GM21447 (cell line): ENCODE measurements at regions not wholly inside any gene's neighbourhood (a gene's known extent, or its start where the extent isn't known, plus 50 kb on each side); places are given as distances from the start of the nearest gene placed in this dataset.
"Not testable (repeated sequence)": the region's sequence is repeated elsewhere in the genome, so short reads cannot be mapped to it uniquely, and the experiment has no call there.

Experiments
- ATAC-seq: cut with Tn5 transposase; IDR thresholded peaks from one replicate; pipeline ENCODE4 v1.9.1; 2021; ENCODE audit not compliant: unreplicated experiment

DNA sequence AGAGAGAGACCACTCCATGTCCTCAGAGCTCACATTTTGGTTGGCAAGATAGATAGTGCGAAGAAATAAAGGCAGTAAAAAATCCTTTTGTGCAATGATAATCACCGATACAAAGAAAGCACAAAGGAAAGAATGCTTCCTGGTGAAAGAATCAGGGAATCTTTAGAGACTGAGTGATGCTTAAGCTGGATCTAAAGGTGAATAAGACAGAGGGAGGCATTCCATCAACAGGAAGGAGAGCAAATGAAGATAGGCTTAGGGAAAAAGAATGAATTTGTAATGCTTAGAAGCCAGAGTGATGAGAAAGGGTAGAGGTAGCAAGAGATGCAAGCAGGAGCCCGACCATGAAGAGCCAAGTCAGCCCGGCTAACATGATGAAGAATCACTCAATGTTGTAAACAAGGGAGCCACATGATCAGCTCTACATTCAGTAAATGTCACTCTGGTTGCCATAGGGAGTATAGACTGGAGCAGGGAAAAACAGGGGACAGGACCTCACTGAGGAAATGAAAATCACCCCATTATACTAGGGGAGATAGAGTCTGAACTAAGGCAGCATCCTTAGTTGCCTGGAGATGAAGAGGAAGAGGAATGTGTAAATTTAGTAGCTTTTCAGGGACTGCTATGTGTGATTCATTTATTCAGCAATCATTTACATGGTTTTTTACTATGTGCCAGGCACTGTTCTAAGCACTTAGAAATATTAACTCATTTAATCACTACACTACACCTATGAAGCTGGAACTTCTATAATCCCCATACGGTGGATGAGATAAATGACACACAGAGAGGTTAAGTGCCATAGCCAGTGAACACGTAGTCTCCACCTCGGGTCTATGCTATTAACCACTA, 402.6 kb upstream of the NFIA start:
- ATAC-seq: no peak

DNA sequence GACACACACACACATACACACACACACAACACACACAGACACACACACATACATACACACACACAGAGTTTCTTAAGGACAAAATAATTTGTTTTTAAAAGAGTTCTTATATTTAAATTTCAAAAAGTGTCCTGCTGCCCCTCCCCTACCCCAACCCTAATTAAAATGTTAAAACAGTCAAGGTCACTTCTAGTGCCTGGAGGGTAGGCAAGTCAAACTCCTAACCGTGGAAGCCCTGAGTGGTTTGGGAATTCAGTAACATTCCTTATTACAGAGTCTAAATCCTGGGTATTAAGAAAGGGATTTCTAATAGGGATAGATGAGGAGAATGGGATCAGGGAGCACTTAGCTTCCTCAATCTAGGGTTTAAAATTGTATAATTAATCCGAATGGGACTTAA, 403.6 kb upstream of the NFIA start:
- ATAC-seq: no peak

DNA sequence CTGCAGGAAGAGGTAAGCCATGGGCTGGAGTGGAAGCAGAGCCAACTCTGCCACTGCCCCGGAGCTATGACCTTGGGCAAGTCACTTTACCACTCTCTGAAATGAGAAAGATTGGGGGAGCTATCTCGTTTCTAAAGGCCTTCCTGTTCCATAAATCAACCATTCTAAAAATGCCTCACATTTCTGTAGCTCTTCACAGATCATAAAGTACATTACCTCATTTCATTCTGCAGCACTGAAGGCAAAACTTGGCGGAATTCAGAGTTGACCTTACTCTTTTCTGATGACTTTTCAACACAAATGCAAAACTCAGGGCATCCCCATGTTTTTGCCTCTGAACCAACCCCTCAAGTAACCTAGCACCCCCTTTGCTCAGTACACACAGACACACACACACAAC, 404.0 kb upstream of the NFIA start:
- no peak for ATAC-seq

DNA sequence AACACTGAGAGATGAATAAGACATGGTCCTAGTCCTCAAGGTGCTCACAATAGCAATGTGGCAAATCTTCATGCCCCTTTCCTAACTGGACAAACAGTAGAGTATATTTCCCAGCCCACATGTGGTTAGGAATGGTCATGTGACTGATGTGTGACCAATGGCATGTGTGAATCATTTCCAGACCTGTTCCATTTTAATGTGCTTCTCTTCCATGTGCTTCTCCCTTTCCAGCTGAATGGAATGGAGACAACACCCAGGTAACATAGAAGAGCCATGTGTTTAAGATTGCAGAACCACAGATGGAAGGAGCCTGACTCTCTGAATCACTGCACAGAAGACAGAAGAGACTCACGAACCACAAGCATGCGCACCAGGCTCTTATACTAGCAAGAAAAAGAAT, 409.9 kb upstream of the NFIA start:
- no peak for ATAC-seq

DNA sequence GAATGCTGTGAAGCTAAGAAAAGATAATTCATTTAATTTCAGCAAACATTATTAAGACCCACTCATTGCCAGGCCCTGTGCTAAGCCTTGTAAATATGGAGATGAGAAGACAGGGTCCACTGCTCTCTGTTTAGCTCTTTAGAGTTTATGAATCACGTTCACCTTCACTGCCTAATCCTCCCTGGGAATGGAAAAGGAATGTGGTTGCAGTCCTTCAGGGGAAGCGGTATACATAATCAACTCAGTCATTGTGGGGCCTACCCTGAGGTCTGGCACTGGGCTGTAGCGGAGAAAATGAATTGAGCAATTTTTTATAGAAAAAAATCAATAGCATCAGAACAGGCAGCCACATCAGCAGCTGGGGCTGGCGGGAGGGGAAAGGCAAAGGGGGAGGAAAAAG, 412.1 kb upstream of the NFIA start:
- no peak for ATAC-seq

DNA sequence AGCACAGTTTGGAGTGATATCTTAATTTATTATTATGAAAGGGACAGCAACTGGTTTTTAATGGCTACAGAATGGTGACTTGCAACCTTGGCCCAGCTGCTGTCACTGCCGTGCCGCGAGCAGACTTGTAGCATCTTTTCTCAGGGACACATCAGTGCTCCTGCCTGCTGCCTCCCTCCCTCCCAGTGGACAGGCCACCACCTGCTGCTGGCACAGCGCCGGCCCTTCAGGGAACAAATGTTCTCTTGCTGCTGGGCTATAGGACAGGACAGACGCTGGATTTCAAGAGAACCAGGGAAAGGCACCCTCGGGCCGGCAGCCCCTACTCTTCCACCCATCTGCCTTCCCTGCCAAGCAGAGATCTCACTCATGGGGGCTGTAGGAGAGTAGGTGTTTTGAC, 413.8 kb upstream of the NFIA start:
- ATAC-seq: no peak

DNA sequence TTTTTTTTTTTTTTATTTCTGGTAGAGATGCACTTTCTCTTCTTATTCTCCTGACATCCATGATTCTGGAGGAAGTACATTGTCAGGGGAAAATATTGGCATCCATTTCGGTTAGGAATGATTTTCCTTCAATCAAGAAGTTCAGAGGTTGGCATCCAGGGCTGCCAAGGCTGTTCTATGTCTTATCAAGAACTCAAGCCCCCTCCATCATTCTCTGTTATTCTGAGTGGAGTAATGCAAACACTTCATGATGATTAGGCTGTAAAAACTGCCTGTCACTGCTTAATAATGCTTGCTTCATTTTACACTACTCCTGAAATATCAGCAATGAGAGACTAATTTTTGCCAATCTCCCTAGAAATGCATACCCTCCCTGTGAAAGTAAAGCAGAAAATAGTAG, 417.1 kb upstream of the NFIA start:
- no peak for ATAC-seq

DNA sequence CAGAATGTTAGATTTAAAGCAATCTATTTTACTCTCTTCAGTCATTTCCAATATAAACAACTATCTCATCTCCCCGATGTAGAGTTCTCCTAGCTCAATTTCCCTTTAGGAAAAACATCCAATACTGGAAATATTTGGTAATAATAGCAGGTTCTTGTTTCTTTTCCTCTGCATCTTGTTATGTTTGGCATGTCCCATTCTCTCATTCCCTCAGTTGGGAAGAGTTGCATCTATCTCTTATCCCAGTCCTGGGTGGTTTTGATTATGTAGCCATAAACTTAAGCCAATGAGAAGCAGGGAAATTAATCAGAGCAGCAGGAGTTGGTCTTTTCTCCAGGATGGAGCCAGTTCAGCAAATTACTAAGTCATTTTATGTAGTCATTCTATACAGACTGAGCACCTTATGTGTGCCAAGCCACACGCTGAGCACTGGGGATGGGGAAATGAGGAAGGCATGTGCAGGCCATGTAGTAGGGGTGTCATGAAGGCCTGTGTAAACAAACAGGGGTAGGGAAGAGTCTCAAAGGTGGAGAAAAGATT, 418.2 kb upstream of the NFIA start:
- no peak for ATAC-seq

DNA sequence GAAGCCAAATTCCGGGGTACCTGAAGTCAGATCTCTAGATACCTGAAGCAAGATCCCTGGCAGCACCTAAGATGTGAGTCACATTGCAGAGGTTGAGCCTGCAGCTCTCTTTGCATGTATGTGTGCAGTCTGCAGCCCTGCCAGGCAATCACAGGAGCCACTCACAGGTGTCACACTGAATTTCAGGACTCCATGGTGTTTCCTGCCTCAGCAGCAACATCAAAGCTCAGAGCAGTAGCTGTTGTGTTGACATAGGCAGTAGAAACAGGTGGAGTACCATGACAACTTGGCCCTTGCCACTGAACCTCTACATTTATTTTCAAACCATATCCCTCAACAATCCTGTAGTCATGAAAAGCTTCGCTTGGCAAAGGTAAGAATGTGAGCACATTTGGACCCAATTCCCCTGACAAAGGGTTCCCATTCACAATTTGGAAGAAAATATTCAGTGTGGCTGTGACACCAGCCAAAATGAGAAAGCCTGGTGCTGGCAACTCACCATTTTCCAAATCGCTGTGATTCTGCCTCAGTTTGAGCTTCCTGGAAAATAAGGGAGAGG, 419.8 kb upstream of the NFIA start:
- no peak for ATAC-seq

DNA sequence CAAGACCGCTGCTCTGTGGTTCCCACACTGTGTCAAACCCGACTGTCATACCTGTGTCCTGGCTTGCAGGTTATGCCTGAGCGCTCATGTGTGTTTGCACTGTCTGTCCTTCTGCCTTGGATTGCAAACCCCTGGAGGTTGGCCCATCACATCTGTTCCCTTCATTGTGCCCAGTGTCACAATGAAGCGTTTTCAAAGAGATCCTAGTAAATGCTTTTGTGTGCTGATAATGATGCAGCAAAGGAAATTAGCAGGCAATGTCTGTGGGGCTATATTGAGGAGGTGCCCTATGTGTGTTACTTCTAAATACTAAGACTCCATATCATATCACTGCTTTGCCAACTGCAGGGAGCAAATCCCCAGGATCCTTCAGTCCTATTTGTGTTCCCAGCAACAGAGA, 424.4 kb upstream of the NFIA start:
- ATAC-seq: no peak

DNA sequence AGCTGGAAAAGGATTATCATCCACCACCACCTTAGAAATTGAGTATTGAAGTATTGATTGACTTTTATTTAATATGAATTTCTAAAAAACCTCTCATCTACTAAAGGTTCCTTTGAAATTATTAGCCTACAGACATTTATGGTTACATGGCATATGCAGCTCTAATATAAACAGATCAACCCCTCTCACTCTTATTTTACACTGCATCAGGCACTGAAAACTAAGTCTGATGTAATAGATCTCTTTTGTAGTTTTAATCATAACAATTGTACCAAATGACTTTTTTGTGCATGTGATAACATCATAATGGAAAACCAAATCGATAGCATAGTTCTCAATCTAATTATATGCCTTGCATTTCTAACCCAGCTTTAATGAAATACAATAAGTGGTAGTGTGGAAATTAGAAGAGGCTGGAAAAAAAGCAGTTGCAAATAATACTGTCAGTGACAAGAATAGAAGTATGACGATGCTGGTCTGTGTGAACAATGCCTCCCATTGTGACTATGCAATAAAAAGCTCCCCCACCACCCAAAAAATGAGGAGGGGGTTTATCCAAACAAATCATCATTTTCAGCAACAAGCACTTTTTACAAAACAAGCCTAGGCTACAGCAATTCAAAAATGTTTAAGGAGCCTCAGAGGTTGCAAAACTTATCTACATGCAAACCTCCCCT, 426.5 kb upstream of the NFIA start:
- no peak for ATAC-seq

DNA sequence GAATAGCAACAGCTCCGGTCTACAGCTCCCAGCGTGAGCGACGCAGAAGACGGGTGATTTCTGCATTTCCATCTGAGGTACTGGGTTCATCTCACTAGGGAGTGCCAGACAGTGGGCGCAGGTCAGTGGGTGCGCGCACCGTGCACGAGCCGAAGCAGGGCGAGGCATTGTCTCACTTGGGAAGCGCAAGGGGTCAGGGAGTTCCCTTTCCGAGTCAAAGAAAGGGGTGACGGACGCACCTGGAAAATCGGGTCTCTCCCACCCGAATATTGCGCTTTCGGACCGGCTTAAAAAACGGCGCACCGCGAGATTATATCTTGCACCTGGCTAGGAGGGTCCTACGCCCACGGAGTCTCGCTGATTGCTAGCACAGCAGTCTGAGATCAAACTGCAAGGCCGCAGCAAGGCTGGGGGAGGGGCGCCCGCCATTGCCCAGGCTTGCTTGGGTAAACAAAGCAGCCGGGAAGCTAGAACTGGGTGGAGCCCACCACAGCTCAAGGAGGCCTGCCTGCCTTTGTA, 442.3 kb upstream of the NFIA start:
- ATAC-seq: not testable (repeated sequence)

DNA sequence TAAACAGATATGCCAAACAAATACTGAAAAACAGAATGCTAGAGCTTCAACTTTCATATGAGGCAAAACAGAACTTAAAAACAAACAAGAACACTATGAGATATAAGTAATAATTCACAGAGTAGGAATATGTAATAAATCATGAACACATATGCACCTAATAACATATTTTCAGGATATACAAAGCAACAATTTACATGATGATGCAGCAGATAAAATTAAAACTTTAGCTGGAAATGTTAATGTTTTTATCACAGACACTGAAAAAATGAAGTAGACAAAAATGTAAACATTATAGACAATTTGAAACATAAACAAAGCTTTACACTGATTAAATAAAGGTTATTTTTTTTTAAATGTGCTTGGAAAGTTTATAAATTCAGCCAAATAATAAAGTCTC, 443.1 kb upstream of the NFIA start:
- ATAC-seq: no peak

DNA sequence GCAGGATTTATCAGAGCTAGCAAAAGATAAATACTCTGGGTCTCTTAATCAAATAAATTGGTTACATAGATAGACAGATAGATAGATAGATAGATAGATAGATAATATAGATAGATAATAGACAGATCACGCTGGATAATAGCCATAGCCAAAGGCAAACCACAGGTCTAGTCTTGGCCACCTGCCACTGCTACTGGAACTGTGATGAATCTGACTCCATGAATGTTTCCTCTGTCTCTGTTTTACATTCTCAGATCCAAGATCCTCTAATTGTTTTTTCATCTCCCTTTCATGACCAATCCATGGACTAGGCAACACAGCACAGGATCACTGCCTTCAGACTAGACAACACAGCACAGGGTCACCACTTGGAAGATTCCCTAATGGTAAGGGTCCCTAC, 444.7 kb upstream of the NFIA start:
- ATAC-seq: no peak

DNA sequence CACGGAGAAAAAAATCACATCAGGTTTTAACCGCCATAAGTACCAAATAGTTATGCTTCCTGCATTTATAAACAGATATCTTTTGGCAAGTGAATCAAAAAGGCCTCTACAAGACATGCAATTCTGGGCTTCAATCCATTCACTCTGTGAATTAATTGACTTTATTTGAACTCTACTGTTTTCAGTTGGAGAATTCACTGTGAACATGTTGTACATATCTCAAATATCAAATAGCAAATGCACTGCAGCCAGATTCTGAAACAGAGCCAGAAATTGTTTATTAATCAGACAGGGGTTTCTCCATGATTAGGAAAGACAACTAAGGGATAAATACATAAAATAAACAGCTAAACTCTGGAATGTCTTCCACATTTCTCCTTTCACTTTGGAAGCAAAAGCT, 445.4 kb upstream of the NFIA start:
- no peak for ATAC-seq

DNA sequence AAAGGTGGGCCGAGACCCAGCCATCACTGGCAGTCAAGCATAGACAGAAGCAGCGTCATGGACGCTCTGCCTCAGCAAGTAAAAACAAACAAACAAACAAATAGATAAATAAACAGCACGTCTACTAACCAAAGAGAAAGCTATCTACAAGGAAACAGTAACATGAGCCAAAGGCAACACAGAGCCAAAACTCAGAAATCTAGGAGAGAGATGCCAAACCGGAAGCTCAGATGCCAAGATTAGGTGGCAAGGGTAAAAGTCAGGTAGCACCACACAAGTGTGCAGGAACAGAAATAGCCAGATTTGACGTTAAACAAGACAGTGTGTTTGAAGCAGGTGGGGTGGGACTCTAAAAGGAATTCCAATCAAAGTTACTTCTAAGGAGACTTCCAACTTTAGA, 448.3 kb upstream of the NFIA start:
- no peak for ATAC-seq

DNA sequence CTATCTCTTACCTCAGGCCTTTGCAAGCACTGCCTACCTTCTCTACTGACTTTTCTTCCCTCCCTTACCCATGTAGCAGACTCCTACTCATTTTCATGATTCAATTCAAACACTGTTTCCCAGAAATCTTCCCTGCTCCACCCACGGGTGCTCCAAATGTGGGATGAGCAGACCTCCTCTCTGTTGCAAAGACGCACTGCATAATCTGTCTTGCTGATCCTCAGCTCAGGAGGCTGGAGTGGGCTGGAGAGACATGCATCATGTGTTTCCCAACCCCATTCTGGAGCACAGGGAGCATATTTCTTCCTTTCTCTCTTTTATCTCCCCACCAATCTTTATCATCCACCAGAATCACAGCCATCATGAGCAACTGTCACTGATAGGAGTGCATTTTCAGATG, 459.9 kb upstream of the NFIA start:
- no peak for ATAC-seq

DNA sequence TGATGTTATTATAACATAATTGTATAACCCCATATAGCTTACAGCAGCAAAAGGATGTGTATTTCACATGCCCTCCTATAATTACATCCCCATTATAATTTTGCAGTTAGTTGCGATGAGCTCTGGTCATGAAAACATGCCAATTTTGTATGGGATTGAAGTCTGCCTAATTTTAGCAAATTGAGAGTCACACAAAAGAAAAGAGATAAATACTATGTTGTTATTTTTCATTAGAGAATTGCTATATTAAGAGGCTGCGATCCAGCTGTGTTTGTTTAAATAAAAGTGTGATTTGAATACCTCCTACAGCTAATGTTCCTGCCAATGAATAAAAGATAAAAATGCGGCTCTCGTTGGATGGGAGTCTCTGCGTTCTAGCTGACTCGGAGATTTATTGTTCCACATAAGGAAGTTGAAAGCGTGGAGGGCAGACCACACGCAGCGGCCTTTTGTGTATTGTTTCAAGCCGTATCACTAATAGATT, 461.0 kb upstream of the NFIA start:
- no peak for ATAC-seq

DNA sequence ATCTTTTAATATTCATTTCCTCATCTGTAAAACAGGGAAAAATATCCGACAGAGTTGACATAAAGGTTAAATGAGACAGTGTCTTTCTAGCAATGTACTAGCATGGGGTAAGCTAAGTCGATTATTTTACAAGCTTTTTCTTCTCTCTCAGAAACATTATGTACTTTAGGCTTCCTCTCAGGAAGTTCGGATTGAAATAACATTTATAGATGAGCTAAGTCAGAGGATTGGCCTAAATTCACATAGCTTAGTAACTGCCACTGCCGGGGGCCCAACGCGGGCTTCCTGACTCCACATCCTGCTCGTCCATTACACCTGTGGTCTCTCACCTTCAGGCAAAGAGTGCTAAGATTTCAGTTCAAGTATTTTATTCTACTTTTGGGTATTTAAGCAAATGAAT, 462.3 kb upstream of the NFIA start:
- ATAC-seq: no peak

DNA sequence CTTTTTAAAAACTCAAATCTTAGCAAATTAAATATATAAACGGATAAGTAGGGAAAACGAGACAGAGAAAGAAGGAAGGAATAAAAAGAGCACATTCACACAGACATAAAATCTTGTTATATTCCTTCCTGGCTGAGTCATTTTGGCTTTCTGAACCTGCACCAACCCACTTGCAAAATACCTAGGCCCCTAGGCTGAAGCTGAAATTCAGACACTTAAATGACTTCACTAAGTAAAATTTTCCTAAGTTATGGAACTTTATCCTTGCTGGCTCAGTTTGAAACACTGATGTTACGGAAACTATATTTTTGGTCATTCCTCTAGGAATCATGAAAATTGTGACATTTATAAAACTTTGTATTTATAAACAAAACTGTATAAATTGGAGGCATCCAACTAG, 462.8 kb upstream of the NFIA start:
- ATAC-seq: no peak

DNA sequence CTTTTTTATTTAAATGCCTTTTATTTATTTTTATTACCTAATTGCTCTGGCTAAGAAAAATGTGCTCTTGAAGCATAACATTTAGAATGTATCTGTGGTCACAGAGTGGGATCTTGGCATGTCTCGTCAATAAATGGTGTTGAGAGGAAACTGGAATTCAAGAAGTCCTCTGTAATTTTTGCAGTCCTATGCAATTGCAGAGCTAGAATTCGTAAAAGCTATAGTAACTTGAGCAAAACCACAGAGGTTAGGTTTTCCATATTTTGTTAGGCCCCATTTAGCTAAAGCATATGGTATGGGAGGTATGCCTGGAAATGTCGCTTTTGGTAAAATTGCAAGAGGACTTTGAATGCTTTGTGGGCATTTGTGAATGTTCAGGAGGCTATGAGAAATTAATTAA, 466.7 kb upstream of the NFIA start:
- no peak for ATAC-seq

DNA sequence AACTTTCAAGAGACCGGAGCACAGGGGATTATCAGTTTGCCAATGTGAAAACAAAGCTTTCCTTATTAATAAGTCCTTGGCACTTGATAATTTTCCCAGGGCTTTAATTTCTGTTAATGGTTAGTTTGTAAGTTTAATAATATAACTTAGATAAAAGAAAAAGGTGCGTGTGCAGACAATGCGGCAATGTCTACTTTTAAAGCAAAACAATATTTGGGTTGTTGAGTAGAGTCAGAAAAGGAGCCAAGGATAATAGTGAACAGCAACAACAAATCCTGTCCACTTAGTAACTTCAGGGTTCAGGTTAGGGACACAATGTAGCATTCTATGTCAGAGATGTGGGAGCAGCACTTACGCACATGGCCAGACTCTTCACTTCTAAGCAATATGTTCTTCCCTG, 469.6 kb upstream of the NFIA start:
- ATAC-seq: no peak
